ENCODE measurements at regions not wholly inside any gene's neighbourhood (a gene's known extent, or its start where the extent isn't known, plus 50 kb on each side); places are given as distances from the start of the nearest gene placed in this dataset.

DNA sequence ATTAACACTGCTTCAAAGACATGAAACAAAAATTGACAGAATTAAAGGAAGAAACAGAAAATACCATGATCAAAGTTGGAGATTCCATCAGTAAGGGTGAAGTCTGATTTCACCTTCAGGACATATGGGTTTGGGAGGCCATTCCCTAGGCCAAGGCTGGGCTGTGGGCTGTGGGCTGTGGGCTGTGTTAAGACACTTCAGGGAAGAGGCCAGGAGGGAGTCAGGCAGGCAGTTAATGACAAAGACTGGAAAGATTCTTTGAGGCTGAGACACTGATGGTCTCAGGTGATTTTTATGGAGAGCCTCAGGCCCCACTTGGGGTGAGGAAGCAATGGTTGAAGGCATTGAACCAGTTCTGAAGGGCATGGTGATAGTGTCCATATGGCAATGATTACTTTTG lies 57.5 kb downstream of the MAGEF1 start:
- no peak for DNase-seq (ENCODE audit: low read depth in 1 of 2, low spot score in 1 of 2)
- H3K36me3 ChIP-seq: no peaks in the 10 kb centered on the region
- TF ChIP-seq, protein P1, sequence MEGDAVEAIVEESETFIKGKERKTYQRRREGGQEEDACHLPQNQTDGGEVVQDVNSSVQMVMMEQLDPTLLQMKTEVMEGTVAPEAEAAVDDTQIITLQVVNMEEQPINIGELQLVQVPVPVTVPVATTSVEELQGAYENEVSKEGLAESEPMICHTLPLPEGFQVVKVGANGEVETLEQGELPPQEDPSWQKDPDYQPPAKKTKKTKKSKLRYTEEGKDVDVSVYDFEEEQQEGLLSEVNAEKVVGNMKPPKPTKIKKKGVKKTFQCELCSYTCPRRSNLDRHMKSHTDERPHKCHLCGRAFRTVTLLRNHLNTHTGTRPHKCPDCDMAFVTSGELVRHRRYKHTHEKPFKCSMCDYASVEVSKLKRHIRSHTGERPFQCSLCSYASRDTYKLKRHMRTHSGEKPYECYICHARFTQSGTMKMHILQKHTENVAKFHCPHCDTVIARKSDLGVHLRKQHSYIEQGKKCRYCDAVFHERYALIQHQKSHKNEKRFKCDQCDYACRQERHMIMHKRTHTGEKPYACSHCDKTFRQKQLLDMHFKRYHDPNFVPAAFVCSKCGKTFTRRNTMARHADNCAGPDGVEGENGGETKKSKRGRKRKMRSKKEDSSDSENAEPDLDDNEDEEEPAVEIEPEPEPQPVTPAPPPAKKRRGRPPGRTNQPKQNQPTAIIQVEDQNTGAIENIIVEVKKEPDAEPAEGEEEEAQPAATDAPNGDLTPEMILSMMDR (IDR thresholded peaks at IDR 0.05; ENCODE audit: low read depth, low read length): no peak
- no peaks in the 10 kb centered on the region for H3K9me3 ChIP-seq (ENCODE audit: low read depth)
- peaks cover 38% of the 10 kb centered on the region for H3K4me1 ChIP-seq (ENCODE audit: low read depth)
- no peak overlapping the region for H3K4me3 ChIP-seq
- H3K27ac ChIP-seq: no peak overlapping the region
- H3K27me3 ChIP-seq: no peaks in the 10 kb centered on the region

DNA sequence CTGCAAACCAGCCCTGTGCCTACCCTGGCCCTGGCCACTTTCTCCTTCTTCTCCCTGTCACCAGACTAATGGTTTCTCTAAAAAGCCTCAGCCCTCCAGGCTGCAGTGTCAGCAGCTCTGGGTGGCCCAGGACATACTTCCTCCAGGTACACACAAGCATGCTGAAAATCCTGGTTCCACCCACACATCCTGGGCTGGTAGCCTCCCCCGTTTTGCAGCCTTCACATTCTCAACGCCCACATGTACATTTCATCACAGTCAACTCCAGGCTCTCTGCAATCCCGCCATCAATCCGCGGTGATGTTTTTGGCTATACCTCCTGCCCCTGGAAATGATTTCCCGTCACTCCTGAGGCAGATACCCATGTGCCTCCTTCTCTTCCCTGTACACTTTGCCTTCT lies 59.4 kb downstream of the MAGEF1 start:
- H3K4me1 ChIP-seq (ENCODE audit: low read depth): peaks cover 30% of the 10 kb centered on the region
- peak overlapping the region; percentile 44 for H3K27ac ChIP-seq

DNA sequence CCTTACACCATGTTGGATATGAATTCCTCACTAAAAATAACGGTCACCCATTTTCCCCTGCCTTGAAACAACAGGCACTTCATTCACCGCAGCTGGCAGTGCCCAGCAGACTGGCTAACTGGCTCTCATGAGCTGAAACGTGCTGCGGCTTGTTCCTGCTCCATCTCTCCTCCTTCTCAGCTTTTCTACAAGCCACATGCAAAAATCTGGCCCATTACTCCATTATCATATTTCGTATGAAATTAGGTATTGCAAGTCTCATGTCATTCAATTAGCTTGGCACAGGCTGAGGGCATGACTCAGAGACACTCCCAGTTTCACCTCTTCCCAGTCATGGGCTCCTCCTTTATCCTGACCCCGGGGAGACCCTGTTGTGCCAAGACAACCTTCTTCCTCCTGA lies 60.0 kb downstream of the MAGEF1 start:
- peaks cover 24% of the 10 kb centered on the region for H3K4me1 ChIP-seq (ENCODE audit: low read depth)
- DNase-seq (ENCODE audit: low read depth in 1 of 2, low spot score in 1 of 2): no peak
- H3K36me3 ChIP-seq: no peaks in the 10 kb centered on the region

More for the DNA sequence above, 59.4 kb downstream of the MAGEF1 start:
- Histone ChIP-seq H3K36me3 (no peaks in the 10 kb centered on the region), H3K4me3 (no peak overlapping the region), H3K9me3 (ENCODE audit: low read depth) (no peaks in the 10 kb centered on the region), H3K27me3 (no peaks in the 10 kb centered on the region)
- DNase-seq (ENCODE audit: low read depth in 1 of 2, low spot score in 1 of 2): peak in 1 of 2 donors; percentile 60
- TF ChIP-seq, protein P1 (IDR thresholded peaks at IDR 0.05; ENCODE audit: low read depth, low read length): no peak

DNA sequence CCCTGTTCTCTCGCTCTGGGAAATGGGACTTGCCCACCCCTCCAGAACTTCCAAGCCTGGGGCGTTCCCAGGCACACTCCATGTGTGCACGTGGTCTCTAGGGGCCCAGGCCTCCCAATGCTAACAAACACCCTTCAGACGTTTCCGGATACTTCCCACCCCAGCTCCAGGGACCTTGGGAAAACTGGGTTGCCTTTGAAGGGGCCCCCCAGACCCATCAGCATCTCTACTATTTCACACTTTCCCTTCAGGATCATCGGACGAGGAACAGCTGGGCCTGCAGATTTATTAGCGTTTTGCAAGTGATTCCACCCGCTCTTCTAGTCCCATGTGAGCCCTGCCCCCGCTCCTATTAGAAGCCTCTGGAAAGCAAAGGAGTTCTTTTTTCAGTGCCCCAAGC lies 63.2 kb downstream of the MAGEF1 start:
- Histone ChIP-seq H3K36me3 (no peaks in the 10 kb centered on the region), H3K4me1 (ENCODE audit: low read depth) (peaks cover 33% of the 10 kb centered on the region), H3K27ac (no peak overlapping the region), H3K9me3 (ENCODE audit: low read depth) (no peaks in the 10 kb centered on the region), H3K4me3 (no peak overlapping the region), H3K27me3 (no peaks in the 10 kb centered on the region)
- no peak for DNase-seq (ENCODE audit: low read depth in 1 of 2, low spot score in 1 of 2)
- TF ChIP-seq, protein P1 (IDR thresholded peaks at IDR 0.05; ENCODE audit: low read depth, low read length): no peak

More for the DNA sequence above, 60.0 kb downstream of the MAGEF1 start:
- Histone ChIP-seq H3K4me3 (no peak overlapping the region), H3K9me3 (ENCODE audit: low read depth) (no peaks in the 10 kb centered on the region), H3K27me3 (no peaks in the 10 kb centered on the region), H3K27ac (no peak overlapping the region)
- TF ChIP-seq, protein P1 (IDR thresholded peaks at IDR 0.05; ENCODE audit: low read depth, low read length): no peak

DNA sequence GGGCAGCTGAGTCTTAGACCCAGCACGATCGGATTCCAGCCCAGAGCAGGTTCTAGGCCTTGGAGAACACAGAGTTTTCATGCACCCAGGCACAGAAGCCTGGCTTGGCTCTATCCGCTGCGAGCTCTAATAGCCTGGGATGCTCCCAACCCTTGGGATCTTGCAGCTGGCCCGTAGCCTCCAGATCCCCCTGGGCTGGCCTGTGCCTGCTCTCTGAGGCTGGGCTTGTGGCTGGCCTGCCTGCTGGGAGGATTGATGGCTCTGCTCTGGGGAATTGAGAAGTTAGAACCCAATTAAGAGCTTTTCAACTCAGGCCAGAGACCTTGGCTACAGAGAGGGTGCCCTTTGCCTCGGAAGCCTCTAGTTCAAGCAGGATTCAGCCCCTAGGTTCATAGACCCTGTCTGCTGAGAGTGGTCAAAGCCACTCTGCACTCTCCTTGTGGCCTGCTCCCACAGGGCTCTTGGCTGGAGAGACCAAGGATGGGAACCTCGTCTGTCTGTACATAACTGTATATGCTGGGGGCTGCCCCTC lies 64.4 kb downstream of the MAGEF1 start:
- Histone ChIP-seq H3K27me3 (no peaks in the 10 kb centered on the region), H3K4me3 (no peak overlapping the region), H3K27ac (peak overlapping the region; percentile 38), H3K36me3 (no peaks in the 10 kb centered on the region), H3K4me1 (ENCODE audit: low read depth) (peaks cover 33% of the 10 kb centered on the region), H3K9me3 (ENCODE audit: low read depth) (no peaks in the 10 kb centered on the region)
- DNase-seq (ENCODE audit: low read depth in 1 of 2, low spot score in 1 of 2): no peak
- TF ChIP-seq, protein P1 (IDR thresholded peaks at IDR 0.05; ENCODE audit: low read depth, low read length): no peak
